Panc1 (cell line): ENCODE measurements at regions not wholly inside any gene's neighbourhood (a gene's known extent, or its start where the extent isn't known, plus 50 kb on each side); places are given as distances from the start of the nearest gene placed in this dataset.

Experiments used
- CTCF ChIP-seq: fragments of 450-650 bp; IDR thresholded peaks from 2 replicates; pipeline ENCODE4 v1.5.1; 2017; ENCODE audit warnings: mild to moderate bottlenecking
- POLR2AphosphoS5 ChIP-seq: IDR thresholded peaks from 2 replicates; pipeline ENCODE4 v1.6.1; 2012; ENCODE audit warnings: mild to moderate bottlenecking, low read depth, low read length, moderate library complexity
- SIN3A ChIP-seq: IDR thresholded peaks from 2 replicates; pipeline ENCODE4 v1.6.1; 2012; ENCODE audit warnings: low read depth, mild to moderate bottlenecking, low read length, moderate library complexity, borderline replicate concordance; ENCODE audit not compliant: insufficient read depth
- TCF7L2 ChIP-seq: IDR thresholded peaks from 2 replicates; pipeline ENCODE4 v1.6.1; 2011; ENCODE audit warnings: mild to moderate bottlenecking, low read depth, low read length, inconsistent platforms
- TF ChIP-seq, protein P1 (sequence below), 2 experiments: IDR thresholded peaks; 2 replicates each; pipeline ENCODE4 v1.6.1; 2011 to 2012; ENCODE audit warnings: low read depth in 2 of 2, control low read depth in 1 of 2, low read length in 1 of 2, mild to moderate bottlenecking in 1 of 2, moderate library complexity in 1 of 2; ENCODE audit not compliant: insufficient read depth in 1 of 2

- TF ChIP-seq CTCF (no peak), POLR2AphosphoS5 (no peak), SIN3A (no peak), TCF7L2 (no peak)
- TF ChIP-seq, protein P1, sequence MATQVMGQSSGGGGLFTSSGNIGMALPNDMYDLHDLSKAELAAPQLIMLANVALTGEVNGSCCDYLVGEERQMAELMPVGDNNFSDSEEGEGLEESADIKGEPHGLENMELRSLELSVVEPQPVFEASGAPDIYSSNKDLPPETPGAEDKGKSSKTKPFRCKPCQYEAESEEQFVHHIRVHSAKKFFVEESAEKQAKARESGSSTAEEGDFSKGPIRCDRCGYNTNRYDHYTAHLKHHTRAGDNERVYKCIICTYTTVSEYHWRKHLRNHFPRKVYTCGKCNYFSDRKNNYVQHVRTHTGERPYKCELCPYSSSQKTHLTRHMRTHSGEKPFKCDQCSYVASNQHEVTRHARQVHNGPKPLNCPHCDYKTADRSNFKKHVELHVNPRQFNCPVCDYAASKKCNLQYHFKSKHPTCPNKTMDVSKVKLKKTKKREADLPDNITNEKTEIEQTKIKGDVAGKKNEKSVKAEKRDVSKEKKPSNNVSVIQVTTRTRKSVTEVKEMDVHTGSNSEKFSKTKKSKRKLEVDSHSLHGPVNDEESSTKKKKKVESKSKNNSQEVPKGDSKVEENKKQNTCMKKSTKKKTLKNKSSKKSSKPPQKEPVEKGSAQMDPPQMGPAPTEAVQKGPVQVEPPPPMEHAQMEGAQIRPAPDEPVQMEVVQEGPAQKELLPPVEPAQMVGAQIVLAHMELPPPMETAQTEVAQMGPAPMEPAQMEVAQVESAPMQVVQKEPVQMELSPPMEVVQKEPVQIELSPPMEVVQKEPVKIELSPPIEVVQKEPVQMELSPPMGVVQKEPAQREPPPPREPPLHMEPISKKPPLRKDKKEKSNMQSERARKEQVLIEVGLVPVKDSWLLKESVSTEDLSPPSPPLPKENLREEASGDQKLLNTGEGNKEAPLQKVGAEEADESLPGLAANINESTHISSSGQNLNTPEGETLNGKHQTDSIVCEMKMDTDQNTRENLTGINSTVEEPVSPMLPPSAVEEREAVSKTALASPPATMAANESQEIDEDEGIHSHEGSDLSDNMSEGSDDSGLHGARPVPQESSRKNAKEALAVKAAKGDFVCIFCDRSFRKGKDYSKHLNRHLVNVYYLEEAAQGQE (IDR thresholded peaks at IDR 0.05; ENCODE audit: insufficient read depth in 1 of 2, low read depth in 2 of 2, low read length in 1 of 2): no peak
These were observed 547.9 kb upstream of the GALNTL6 start for GRCh38 chr4:171265190-171265818.
